Cerebellar nuclear complex (tissue), 1 donor: ENCODE measurements at regions not wholly inside any gene's neighbourhood (a gene's known extent, or its start where the extent isn't known, plus 50 kb on each side); places are given as distances from the start of the nearest gene placed in this dataset.

ENCODE experiments used
- DNase-seq, 2 experiments: peaks; one replicate each; lab custom pipeline; 2025; lab: John Stamatoyannopoulos, UW

GRCh38 chr10:131651674-131652437 lies 249.0 kb upstream of the PPP2R2D start:
- no peak for DNase-seq

- DNase-seq, result no peak
Measured at GRCh38 chr10:131652438-131653139, 248.2 kb upstream of the PPP2R2D start.

DNA sequence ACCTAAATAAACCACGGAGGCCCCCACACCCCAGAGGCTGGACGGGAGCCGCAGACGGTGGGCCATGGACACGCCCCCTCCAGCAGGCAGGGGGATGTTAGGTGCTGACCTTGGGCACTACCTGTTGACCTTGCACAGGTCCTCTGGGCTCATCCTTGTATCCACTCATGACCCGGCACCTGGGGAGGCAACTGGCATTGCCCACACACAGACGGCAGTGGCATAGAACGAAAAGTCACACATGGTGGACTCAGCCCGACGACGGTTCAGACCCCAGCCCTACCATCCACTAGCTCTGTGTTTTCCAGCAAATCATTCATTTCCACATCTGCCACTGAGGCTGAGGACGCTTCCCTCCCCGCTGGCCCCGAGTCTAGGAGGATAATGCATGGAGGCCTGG lies 247.7 kb upstream of the PPP2R2D start:
- no peak for DNase-seq

DNA sequence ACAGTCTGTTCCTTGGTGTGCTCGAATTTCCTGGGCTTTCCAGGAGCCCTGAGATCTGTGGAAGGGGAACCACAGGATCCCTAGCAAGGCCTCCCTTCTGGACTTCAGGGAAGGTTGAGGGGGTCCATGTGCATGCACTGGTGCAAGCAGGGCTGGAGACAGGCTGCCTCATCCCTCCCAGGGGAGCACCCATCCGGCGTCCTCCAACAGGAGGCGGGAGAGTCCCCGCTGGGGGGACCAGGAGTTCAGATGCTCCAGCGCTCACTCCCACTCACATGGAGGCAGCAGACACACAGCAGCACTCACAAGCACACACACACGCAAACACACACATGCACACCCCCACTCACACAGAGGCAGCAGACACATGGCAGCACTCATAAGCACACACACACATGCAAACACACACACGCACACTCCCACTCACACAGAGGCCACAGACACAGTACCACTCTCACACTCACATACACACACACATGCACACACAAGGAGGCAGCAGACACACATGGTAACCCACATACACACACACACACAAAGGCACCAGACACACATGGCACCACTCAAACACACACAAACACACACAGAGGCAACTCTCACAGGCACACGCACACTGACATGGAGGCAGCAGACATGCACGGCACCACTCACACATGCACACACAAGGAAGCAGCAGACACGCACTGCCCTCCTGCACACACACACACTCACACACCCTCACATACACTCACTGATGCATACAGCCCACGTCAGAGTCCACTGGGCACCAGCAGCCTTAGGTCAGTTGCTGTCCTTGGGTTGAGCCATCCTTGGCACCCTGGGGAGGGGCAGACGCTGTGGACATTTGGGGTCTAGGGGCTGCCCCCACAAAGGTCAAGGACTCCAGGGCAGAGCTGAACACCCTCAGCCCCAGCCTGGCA lies 247.0 kb upstream of the PPP2R2D start:
- DNase-seq, result no peak

GRCh38 chr10:131654471-131655087 lies 246.2 kb upstream of the PPP2R2D start:
- DNase-seq, result no peak

GRCh38 chr10:131655101-131655849 lies 245.5 kb upstream of the PPP2R2D start:
- no peak for DNase-seq

- DNase-seq, result no peak
Measured at GRCh38 chr10:131656009-131656408, 244.8 kb upstream of the PPP2R2D start.

DNA sequence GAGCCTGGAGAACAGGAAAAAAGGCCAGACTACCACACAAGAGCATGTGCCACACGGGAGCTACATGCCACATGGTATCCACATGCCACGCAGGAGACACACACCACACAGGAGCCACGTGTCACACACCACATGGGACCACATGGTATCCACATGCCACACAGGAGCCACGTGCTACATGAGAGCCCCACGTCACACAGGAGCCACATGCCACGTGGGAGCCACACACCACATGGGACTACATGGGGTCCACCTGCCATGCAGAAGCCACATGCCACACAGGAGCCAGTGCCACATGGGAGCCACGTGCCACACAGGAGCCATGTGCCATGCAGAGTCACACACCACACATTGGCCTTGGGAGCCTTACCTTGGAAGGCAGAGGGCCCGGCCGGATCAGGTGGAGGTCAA lies 244.4 kb upstream of the PPP2R2D start:
- no peak for DNase-seq

- DNase-seq, result no peak
Measured at GRCh38 chr10:131657318-131657984, 243.4 kb upstream of the PPP2R2D start.

DNA sequence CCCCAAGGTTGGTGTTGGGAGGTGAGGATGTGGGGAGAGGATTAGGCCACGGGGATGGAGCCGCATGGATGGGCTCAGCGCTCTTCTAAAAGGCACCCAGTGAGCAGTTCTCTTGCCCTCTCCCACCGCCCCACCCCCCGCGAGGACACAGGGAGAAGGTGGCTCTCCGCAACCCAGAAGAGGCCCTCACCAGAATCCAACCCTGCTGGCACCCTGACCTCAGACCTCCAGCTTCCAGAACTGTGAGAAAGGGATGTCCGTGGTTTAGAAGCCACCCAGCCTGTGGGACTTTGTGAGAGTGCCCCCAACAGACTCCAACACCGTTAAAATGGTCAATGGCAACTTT lies 242.8 kb upstream of the PPP2R2D start:
- DNase-seq, result no peak

- no peak for DNase-seq
Measured at GRCh38 chr10:131658476-131659110, 242.2 kb upstream of the PPP2R2D start.

DNA sequence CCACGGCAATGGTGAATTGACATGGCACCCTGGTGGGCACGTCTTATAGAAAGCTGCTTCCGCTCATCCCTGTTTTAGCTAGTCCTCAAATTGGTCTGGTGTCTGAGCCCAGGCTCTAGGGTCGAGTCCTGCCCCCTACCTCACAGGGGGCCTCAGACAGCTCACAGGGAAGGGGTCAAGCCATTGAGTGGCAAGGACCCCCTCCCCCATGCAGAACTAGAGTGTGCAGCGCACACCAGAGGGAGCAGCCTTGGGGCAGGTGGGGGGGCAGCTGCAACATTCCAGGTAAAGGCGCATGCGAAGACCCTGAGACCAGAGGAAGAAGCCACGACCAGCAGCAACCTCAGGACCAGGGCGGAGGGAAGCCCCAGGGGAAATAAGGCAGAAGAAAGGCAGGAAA lies 240.4 kb upstream of the PPP2R2D start:
- no peak for DNase-seq

DNA sequence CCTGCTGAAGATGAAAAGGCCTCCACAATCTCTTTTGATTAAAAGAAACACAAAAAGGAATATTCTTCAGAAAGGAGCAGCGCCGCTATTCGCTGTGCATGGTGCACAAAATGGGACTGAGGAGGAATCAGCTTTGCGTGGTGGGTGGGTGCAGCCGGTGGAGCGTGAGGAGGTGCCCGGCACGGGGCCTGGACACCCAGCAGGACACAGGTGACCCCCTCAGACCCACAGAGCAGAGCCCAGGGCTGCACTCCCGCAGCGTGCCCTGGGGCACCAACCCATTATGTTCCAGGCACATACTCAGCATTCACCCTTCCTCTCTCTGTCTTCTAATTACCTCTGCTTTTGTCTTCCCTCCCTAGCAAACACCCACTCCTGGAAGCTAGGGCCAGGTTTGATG lies 238.0 kb upstream of the PPP2R2D start:
- no peak for DNase-seq

- DNase-seq, result no peak
Measured at GRCh38 chr10:131663351-131663750, 237.5 kb upstream of the PPP2R2D start.

- DNase-seq, result no peak
Measured at GRCh38 chr10:131666091-131666490, 234.7 kb upstream of the PPP2R2D start.

- no peak for DNase-seq
Measured at GRCh38 chr10:131667047-131667446, 233.8 kb upstream of the PPP2R2D start.

GRCh38 chr10:131667561-131667960 lies 233.2 kb upstream of the PPP2R2D start:
- DNase-seq, result no peak

GRCh38 chr10:131668903-131669302 lies 231.9 kb upstream of the PPP2R2D start:
- no peak for DNase-seq

GRCh38 chr10:131669838-131670237 lies 231.0 kb upstream of the PPP2R2D start:
- DNase-seq, result no peak

GRCh38 chr10:131670341-131670740 lies 230.5 kb upstream of the PPP2R2D start:
- no peak for DNase-seq
